ENCODE measurements at regions not wholly inside any gene's neighbourhood (a gene's known extent, or its start where the extent isn't known, plus 50 kb on each side); places are given as distances from the start of the nearest gene placed in this dataset.

DNA sequence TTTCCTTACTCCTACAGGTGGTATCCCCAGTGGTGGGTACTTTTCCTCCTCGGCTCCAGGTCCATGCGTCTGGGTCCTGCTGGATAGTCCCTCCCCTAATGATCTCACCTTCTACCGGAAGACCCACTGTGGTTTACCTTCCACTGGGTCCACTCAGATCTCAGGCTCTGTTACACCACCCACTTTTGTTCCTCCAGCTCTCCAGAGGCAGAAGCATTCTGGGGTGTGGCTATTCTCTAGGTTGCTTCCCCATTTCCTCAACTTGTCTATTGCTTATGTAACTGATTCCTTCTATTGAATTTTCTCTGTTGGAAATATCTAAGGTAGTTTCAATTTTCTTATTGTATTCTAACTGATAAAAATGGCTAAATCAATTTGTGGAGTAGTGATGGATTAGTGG, 87.6 kb upstream of the GALNT5 start:
- H3K9me3 ChIP-seq (ENCODE audit: control extremely low read depth in 1 of 3, control insufficient read depth in 2 of 3, insufficient read depth in 1 of 3, low read length in 2 of 3): peaks cover 0 to 9% (median under 1%) of the 10 kb centered on the region in 3 donors
- DNase-seq: no peak
- no peaks in the 10 kb centered on the region for H3K9me3 Mint-ChIP-seq (ENCODE audit: insufficient read depth)
- no CpG with 5 or more reads among the region's 3 CpGs for WGBS (ENCODE audit: insufficient coverage)
- no peaks in the 10 kb centered on the region for H3K4me1 Mint-ChIP-seq
- no peaks in the 10 kb centered on the region for H3K79me2 ChIP-seq (ENCODE audit: control insufficient read depth, insufficient read depth, low read length)
- ChIA-PET CTCF (no interaction called here), POLR2A (no interaction called here)
- no peak for ATAC-seq (ENCODE audit: low read depth)
- no peaks in the 10 kb centered on the region for H3K27me3 ChIP-seq (replicated peaks in 1 of 4; ENCODE audit: control extremely low read depth in 1 of 4, control insufficient read depth in 3 of 4, insufficient read depth in 4 of 4, low read length in 3 of 4)
- H3K27ac ChIP-seq (ENCODE audit: low read length in 2 of 2): no peak overlapping the region
- H3K9ac ChIP-seq (ENCODE audit: low read length): no peak overlapping the region
- H3K36me3 ChIP-seq (replicated peaks in 1 of 2; ENCODE audit: control extremely low read depth in 1 of 2, control insufficient read depth in 1 of 2, extremely low read depth in 1 of 2, insufficient read depth in 2 of 2, low read length in 1 of 2): no peaks in the 10 kb centered on the region
- H2AFZ ChIP-seq (ENCODE audit: insufficient read depth, low read depth, low read length, poor library complexity, severe bottlenecking): no peak overlapping the region
- H3K4me1 ChIP-seq (ENCODE audit: control insufficient read depth in 2 of 2, insufficient read depth in 2 of 2, low read length in 2 of 2): no peaks in the 10 kb centered on the region
- TF ChIP-seq EZH2 (IDR thresholded peaks at IDR 0.05; ENCODE audit: borderline replicate concordance, insufficient read depth, low read depth, low read length, poor library complexity, severe bottlenecking): no peak
- TF ChIP-seq, protein P1, sequence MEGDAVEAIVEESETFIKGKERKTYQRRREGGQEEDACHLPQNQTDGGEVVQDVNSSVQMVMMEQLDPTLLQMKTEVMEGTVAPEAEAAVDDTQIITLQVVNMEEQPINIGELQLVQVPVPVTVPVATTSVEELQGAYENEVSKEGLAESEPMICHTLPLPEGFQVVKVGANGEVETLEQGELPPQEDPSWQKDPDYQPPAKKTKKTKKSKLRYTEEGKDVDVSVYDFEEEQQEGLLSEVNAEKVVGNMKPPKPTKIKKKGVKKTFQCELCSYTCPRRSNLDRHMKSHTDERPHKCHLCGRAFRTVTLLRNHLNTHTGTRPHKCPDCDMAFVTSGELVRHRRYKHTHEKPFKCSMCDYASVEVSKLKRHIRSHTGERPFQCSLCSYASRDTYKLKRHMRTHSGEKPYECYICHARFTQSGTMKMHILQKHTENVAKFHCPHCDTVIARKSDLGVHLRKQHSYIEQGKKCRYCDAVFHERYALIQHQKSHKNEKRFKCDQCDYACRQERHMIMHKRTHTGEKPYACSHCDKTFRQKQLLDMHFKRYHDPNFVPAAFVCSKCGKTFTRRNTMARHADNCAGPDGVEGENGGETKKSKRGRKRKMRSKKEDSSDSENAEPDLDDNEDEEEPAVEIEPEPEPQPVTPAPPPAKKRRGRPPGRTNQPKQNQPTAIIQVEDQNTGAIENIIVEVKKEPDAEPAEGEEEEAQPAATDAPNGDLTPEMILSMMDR (IDR thresholded peaks at IDR 0.05): no peak
- H3K4me2 ChIP-seq (replicated peaks; ENCODE audit: low read depth, low read length, poor library complexity, severe bottlenecking): no peak overlapping the region
- H3K4me3 ChIP-seq (ENCODE audit: control extremely low read depth in 1 of 5, extremely low read depth in 1 of 5, insufficient read depth in 1 of 5, low read depth in 2 of 5, low read length in 4 of 5): no peak overlapping the region
- intact Hi-C loops (cut with micrococcal nuclease): no loop called here
- H4K20me1 ChIP-seq (ENCODE audit: control insufficient read depth, insufficient read depth, low read length, poor library complexity, severe bottlenecking): no peaks in the 10 kb centered on the region
- no peak overlapping the region for H3K4me3 Mint-ChIP-seq
- H3K27me3 Mint-ChIP-seq: no peaks in the 10 kb centered on the region
- no peak overlapping the region for H3K27ac Mint-ChIP-seq

GRCh38 chr2:157170299-157170698, 87.2 kb upstream of the GALNT5 start:
- Histone ChIP-seq H3K27me3 (replicated peaks in 1 of 4; ENCODE audit: control extremely low read depth in 1 of 4, control insufficient read depth in 3 of 4, insufficient read depth in 4 of 4, low read length in 3 of 4) (no peaks in the 10 kb centered on the region), H3K9ac (ENCODE audit: low read length) (no peak overlapping the region), H3K4me3 (ENCODE audit: control extremely low read depth in 1 of 5, extremely low read depth in 1 of 5, insufficient read depth in 1 of 5, low read depth in 2 of 5, low read length in 4 of 5) (no peak overlapping the region), H4K20me1 (ENCODE audit: control insufficient read depth, insufficient read depth, low read length, poor library complexity, severe bottlenecking) (no peaks in the 10 kb centered on the region), H3K9me3 (ENCODE audit: control extremely low read depth in 1 of 3, control insufficient read depth in 2 of 3, insufficient read depth in 1 of 3, low read length in 2 of 3) (peaks cover 0 to 5% (median 0%) of the 10 kb centered on the region in 3 donors), H3K36me3 (replicated peaks in 1 of 2; ENCODE audit: control extremely low read depth in 1 of 2, control insufficient read depth in 1 of 2, extremely low read depth in 1 of 2, insufficient read depth in 2 of 2, low read length in 1 of 2) (no peaks in the 10 kb centered on the region), H2AFZ (ENCODE audit: insufficient read depth, low read depth, low read length, poor library complexity, severe bottlenecking) (no peak overlapping the region), H3K27ac (ENCODE audit: low read length in 2 of 2) (no peak overlapping the region), H3K4me2 (replicated peaks; ENCODE audit: low read depth, low read length, poor library complexity, severe bottlenecking) (no peak overlapping the region), H3K79me2 (ENCODE audit: control insufficient read depth, insufficient read depth, low read length) (no peaks in the 10 kb centered on the region), H3K4me1 (ENCODE audit: control insufficient read depth in 2 of 2, insufficient read depth in 2 of 2, low read length in 2 of 2) (no peaks in the 10 kb centered on the region)
- Mint-ChIP-seq H3K4me3 (no peak overlapping the region), H3K4me1 (no peaks in the 10 kb centered on the region), H3K9me3 (ENCODE audit: insufficient read depth) (no peaks in the 10 kb centered on the region), H3K27me3 (no peaks in the 10 kb centered on the region), H3K27ac (no peak overlapping the region)
- no CpG with 5 or more reads among the region's 1 CpG for whole genome bisulfite sequencing (ENCODE audit: insufficient coverage)
- ChIA-PET POLR2A (no interaction called here), CTCF (no interaction called here)
- ATAC-seq (ENCODE audit: low read depth) (no peak), DNase-seq (no peak)
- intact Hi-C loops (cut with micrococcal nuclease): no loop called here
- TF ChIP-seq, protein P1 (IDR thresholded peaks at IDR 0.05): no peak
- TF ChIP-seq EZH2 (IDR thresholded peaks at IDR 0.05; ENCODE audit: borderline replicate concordance, insufficient read depth, low read depth, low read length, poor library complexity, severe bottlenecking): no peak

Measured in B cell (primary cell).